ENCODE measurements at regions not wholly inside any gene's neighbourhood (a gene's known extent, or its start where the extent isn't known, plus 50 kb on each side); places are given as distances from the start of the nearest gene placed in this dataset.

DNA sequence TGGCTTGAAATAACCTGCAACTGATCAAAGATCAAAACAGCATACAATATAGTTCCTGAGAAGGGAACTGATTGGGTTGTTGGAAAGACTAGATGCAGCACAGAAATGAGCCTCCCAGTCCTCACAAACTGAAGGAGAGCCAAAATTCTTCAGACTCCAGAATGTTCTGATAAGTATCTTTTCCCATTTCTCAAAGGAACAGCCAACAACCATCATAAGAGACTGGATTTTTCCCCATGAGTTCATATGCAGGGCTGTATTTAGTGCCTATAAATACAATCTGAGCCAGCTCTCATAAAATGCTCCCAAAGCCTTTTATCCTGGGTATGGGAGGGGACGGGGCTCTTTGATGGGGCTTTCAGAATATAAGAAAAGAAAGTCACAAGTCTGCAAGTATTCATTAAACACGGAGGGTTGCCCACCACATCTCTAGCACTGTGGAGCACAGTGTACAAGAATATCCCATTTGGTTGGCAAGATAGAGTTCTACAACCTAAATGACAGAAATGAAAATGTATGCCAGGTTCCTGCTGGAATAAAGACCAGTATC is 50.7 kb upstream of the LYVE1 start:
- DNase-seq (ENCODE audit: low read depth in 2 of 2), result no peak

DNA sequence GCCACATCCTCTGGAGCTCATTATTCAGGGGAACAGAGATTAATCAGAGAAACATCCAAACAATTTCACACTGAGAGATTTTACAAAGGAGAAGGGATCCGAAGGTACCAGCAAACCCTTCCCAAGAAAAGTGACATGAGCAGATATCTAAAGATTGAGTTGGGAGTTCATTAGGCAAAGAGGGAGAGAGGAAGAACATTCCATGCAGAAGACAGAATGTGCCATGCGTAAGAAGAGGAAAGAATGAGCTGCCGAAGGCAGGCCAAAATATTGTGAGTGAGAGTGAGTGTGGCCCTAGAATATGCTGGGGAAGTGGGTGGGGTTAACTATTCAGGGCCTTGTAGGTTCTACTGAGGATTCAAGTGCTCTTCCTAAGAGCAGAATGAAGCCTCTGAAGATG is 50.0 kb upstream of the LYVE1 start:
- no peak for DNase-seq (ENCODE audit: low read depth in 2 of 2)

All from fibroblast of skin of left quadriceps (primary cell).